DOHH2 (cell line): ENCODE measurements at regions not wholly inside any gene's neighbourhood (a gene's known extent, or its start where the extent isn't known, plus 50 kb on each side); places are given as distances from the start of the nearest gene placed in this dataset.

Experiments used
- H3F3A ChIP-seq: fragments of 200-600 bp; sonication (generic), shearing (Covaris generic); 2 replicates; pipeline ENCODE4 v1.6.0; 2016; ENCODE audit warnings: antibody characterized with exemption, mild to moderate bottlenecking; ENCODE audit not compliant: control insufficient read depth, insufficient read depth
- H3K27ac ChIP-seq: fragments of 200-600 bp; sonication (generic); 2 replicates; pipeline ENCODE4 v1.5.1; 2014; ENCODE audit warnings: low read depth, mild to moderate bottlenecking, low read length, moderate library complexity
- H3K27me3 ChIP-seq: fragments of 200-600 bp; sonication (generic); 2 replicates; pipeline ENCODE4 v1.6.1; 2014; ENCODE audit warnings: mild to moderate bottlenecking, low read length, mixed read lengths; ENCODE audit not compliant: control insufficient read depth
- H3K36me3 ChIP-seq: fragments of 200-600 bp; sonication (generic); 2 replicates; pipeline ENCODE4 v1.6.1; 2014; ENCODE audit warnings: mild to moderate bottlenecking, low read length, moderate library complexity, mixed read lengths; ENCODE audit not compliant: control insufficient read depth
- H3K4me1 ChIP-seq: fragments of 200-600 bp; sonication (generic); 2 replicates; pipeline ENCODE4 v1.6.1; 2014; ENCODE audit warnings: mild to moderate bottlenecking, low read length, mixed read lengths; ENCODE audit not compliant: control insufficient read depth
- H3K4me2 ChIP-seq: fragments of 200-600 bp; sonication (generic); 2 replicates; pipeline ENCODE4 v1.6.0; 2014; ENCODE audit warnings: mild to moderate bottlenecking, low read length, moderate library complexity
- H3K4me3 ChIP-seq: fragments of 200-600 bp; sonication (generic); 2 replicates; pipeline ENCODE4 v1.5.1; 2014; ENCODE audit warnings: mild to moderate bottlenecking, low read length, mixed read lengths
- H3K79me2 ChIP-seq: fragments of 200-600 bp; sonication (generic); 2 replicates; pipeline ENCODE4 v1.6.1; 2014; ENCODE audit warnings: mild to moderate bottlenecking, low read length, mixed read lengths; ENCODE audit not compliant: control insufficient read depth
- H3K9me2 ChIP-seq: fragments of 200-600 bp; sonication (generic); replicated peaks from 2 replicates; pipeline ENCODE4 v1.6.1; 2014; ENCODE audit warnings: mild to moderate bottlenecking, low read length, mixed read lengths; ENCODE audit not compliant: control insufficient read depth
- H3K9me3 ChIP-seq: fragments of 200-600 bp; sonication (generic); 2 replicates; pipeline ENCODE4 v1.6.1; 2014; ENCODE audit warnings: antibody characterized with exemption, low read length, mixed read lengths; ENCODE audit not compliant: control insufficient read depth, insufficient read depth
- H4K20me1 ChIP-seq: fragments of 200-600 bp; sonication (generic); 2 replicates; pipeline ENCODE4 v1.6.0; 2014; ENCODE audit warnings: low read depth, mild to moderate bottlenecking, antibody characterized with exemption, low read length, moderate library complexity; ENCODE audit not compliant: control insufficient read depth, insufficient read depth
- CTCF ChIP-seq: fragments of 200-600 bp; sonication (generic); IDR thresholded peaks from one replicate; pipeline ENCODE4 v1.5.1; 2014; ENCODE audit warnings: antibody characterized with exemption, mild to moderate bottlenecking, low read depth, low read length; ENCODE audit not compliant: poor library complexity, severe bottlenecking
- EZH2phosphoT487 ChIP-seq: fragments of 200-600 bp; sonication (generic); IDR thresholded peaks from 2 replicates; pipeline ENCODE4 v1.6.1; 2017; ENCODE audit warnings: borderline replicate concordance, mild to moderate bottlenecking, antibody characterized with exemption, low read length, moderate library complexity, mixed read lengths

- H3K9me2 ChIP-seq: no peaks in the 10 kb centered on the region
- H3K27ac ChIP-seq: no peak overlapping the region
- no peaks in the 10 kb centered on the region for H3K27me3 ChIP-seq
- H3K4me1 ChIP-seq: no peaks in the 10 kb centered on the region
- H3K4me2 ChIP-seq: no peak overlapping the region
- no peak for TF ChIP-seq CTCF
- no peak for TF ChIP-seq EZH2phosphoT487
- H4K20me1 ChIP-seq: no peaks in the 10 kb centered on the region
- H3F3A ChIP-seq: no peaks in the 10 kb centered on the region
- no peaks in the 10 kb centered on the region for H3K36me3 ChIP-seq
- H3K9me3 ChIP-seq: no peaks in the 10 kb centered on the region; the same call in 1 of the 2 replicates
- no peak overlapping the region for H3K4me3 ChIP-seq
- H3K79me2 ChIP-seq: no peaks in the 10 kb centered on the region
Measured at GRCh38 chr5:3701694-3702093, 106.1 kb downstream of the IRX1 start.

- Histone ChIP-seq H3K4me3 (no peak overlapping the region), H3K9me3 (no peaks in the 10 kb centered on the region), H3K27me3 (no peaks in the 10 kb centered on the region), H3K4me2 (no peak overlapping the region), H4K20me1 (no peaks in the 10 kb centered on the region), H3K4me1 (no peaks in the 10 kb centered on the region), H3F3A (no peaks in the 10 kb centered on the region), H3K27ac (no peak overlapping the region), H3K36me3 (no peaks in the 10 kb centered on the region), H3K79me2 (no peaks in the 10 kb centered on the region), H3K9me2 (no peaks in the 10 kb centered on the region)
- no peak for TF ChIP-seq EZH2phosphoT487
- TF ChIP-seq CTCF: no peak
Measured at GRCh38 chr5:3704661-3705060, 109.0 kb downstream of the IRX1 start.

- Histone ChIP-seq H3K4me3 (no peak overlapping the region), H3K79me2 (no peaks in the 10 kb centered on the region), H4K20me1 (no peaks in the 10 kb centered on the region), H3F3A (no peaks in the 10 kb centered on the region), H3K36me3 (no peaks in the 10 kb centered on the region), H3K9me3 (no peaks in the 10 kb centered on the region), H3K4me2 (no peak overlapping the region), H3K27me3 (no peaks in the 10 kb centered on the region), H3K4me1 (no peaks in the 10 kb centered on the region), H3K9me2 (no peaks in the 10 kb centered on the region), H3K27ac (no peak overlapping the region)
- no peak for TF ChIP-seq EZH2phosphoT487
- no peak for TF ChIP-seq CTCF
Measured at GRCh38 chr5:3709068-3709716, 113.6 kb downstream of the IRX1 start.
